Choroid plexus epithelial cell (primary cell): ENCODE measurements at regions not wholly inside any gene's neighbourhood (a gene's known extent, or its start where the extent isn't known, plus 50 kb on each side); places are given as distances from the start of the nearest gene placed in this dataset.

Source experiments
- DNase-seq: peaks from one replicate; pipeline ENCODE4 v3.0.0-alpha.2; 2010; ENCODE audit warnings: low read depth
- H3K4me3 ChIP-seq: 2 replicates; pipeline ENCODE4 v1.5.1; 2011; ENCODE audit warnings: low read depth, mild to moderate bottlenecking, control low read depth, low read length, moderate library complexity
- CTCF ChIP-seq: conservative IDR thresholded peaks from 2 replicates; pipeline ENCODE4 v1.5.1; 2011; ENCODE audit warnings: low read depth, mild to moderate bottlenecking, control low read depth, inconsistent platforms, low read length, moderate library complexity

- DNase-seq, result no peak
- TF ChIP-seq CTCF, result no peak
- no peak overlapping the region for H3K4me3 ChIP-seq
Observed at GRCh38 chr3:154559623-154560022, 129.6 kb upstream of the GPR149 start.

GRCh38 chr3:154552338-154552737, 122.3 kb upstream of the GPR149 start:
- H3K4me3 ChIP-seq, result no peak overlapping the region
- no peak for DNase-seq
- TF ChIP-seq CTCF, result no peak

- no peak overlapping the region for H3K4me3 ChIP-seq
- no peak for DNase-seq
- no peak for TF ChIP-seq CTCF
Observed at GRCh38 chr3:154549391-154549790, 119.4 kb upstream of the GPR149 start.

GRCh38 chr3:154548341-154548740, 118.4 kb upstream of the GPR149 start:
- no peak overlapping the region for H3K4me3 ChIP-seq
- no peak for DNase-seq
- TF ChIP-seq CTCF, result no peak

- TF ChIP-seq CTCF, result no peak
- DNase-seq, result no peak
- no peak overlapping the region for H3K4me3 ChIP-seq
Observed at GRCh38 chr3:154542837-154543236, 112.8 kb upstream of the GPR149 start.

- no peak for DNase-seq
- no peak overlapping the region for H3K4me3 ChIP-seq
- TF ChIP-seq CTCF, result no peak
Observed at GRCh38 chr3:154540950-154541604, 111.1 kb upstream of the GPR149 start.
